H9 (cell line): ENCODE measurements at regions not wholly inside any gene's neighbourhood (a gene's known extent, or its start where the extent isn't known, plus 50 kb on each side); places are given as distances from the start of the nearest gene placed in this dataset.

ENCODE experiments used
- DNase-seq: peaks from one replicate; pipeline ENCODE4 v3.0.0-alpha.2; 2017
- H2AFZ ChIP-seq: one replicate; pipeline ENCODE4 v1.6.1; 2013; ENCODE audit warnings: mild to moderate bottlenecking, low read length, control low read depth, moderate library complexity
- H2AK5ac ChIP-seq: 2 replicates; pipeline ENCODE4 v1.6.1; 2013; ENCODE audit warnings: low read length, control low read depth, mixed read lengths; ENCODE audit not compliant: insufficient read length
- H2BK120ac ChIP-seq: one replicate; pipeline ENCODE4 v1.6.1; 2013; ENCODE audit warnings: low read depth, mild to moderate bottlenecking, low read length, control low read depth, inconsistent platforms; ENCODE audit not compliant: poor library complexity, severe bottlenecking
- H2BK12ac ChIP-seq: 2 replicates; pipeline ENCODE4 v1.6.1; 2013; ENCODE audit warnings: low read length, control low read depth, mixed read lengths, low read depth; ENCODE audit not compliant: insufficient read length
- H2BK15ac ChIP-seq: 2 replicates; pipeline ENCODE4 v1.6.1; 2013; ENCODE audit warnings: low read depth, low read length, control low read depth
- H2BK20ac ChIP-seq: one replicate; pipeline ENCODE4 v1.6.1; 2013; ENCODE audit warnings: low read depth, mild to moderate bottlenecking, low read length, control low read depth, inconsistent platforms; ENCODE audit not compliant: poor library complexity, severe bottlenecking
- H2BK5ac ChIP-seq: 2 replicates; pipeline ENCODE4 v1.6.1; 2013; ENCODE audit warnings: low read length, control low read depth, mixed read lengths; ENCODE audit not compliant: insufficient read length
- H3K14ac ChIP-seq: 2 replicates; pipeline ENCODE4 v1.6.1; 2013; ENCODE audit warnings: low read length, control low read depth; ENCODE audit not compliant: insufficient read depth
- H3K18ac ChIP-seq: 2 replicates; pipeline ENCODE4 v1.6.1; 2013; ENCODE audit warnings: low read depth, mild to moderate bottlenecking, mixed read lengths, low read length, control low read depth; ENCODE audit not compliant: insufficient read length
- H3K23ac ChIP-seq: 2 replicates; pipeline ENCODE4 v1.6.1; 2013; ENCODE audit warnings: low read length, control low read depth, mixed read lengths, low read depth; ENCODE audit not compliant: insufficient read length
- H3K23me2 ChIP-seq: 2 replicates; pipeline ENCODE4 v1.6.1; 2013; ENCODE audit warnings: low read depth, mild to moderate bottlenecking, mixed read lengths, low read length, control low read depth; ENCODE audit not compliant: insufficient read length, poor library complexity, severe bottlenecking
- H3K27ac ChIP-seq: 2 replicates; pipeline ENCODE4 v1.5.1; 2013; ENCODE audit warnings: low read length, control low read depth, mixed read lengths, low read depth; ENCODE audit not compliant: insufficient read length
- H3K27me3 ChIP-seq: 2 replicates; pipeline ENCODE4 v1.6.1; 2013; ENCODE audit warnings: low read length, control low read depth, inconsistent platforms; ENCODE audit not compliant: insufficient read depth
- H3K4ac ChIP-seq: 2 replicates; pipeline ENCODE4 v1.6.1; 2013; ENCODE audit warnings: low read depth, mild to moderate bottlenecking, control low read depth, inconsistent platforms, low read length, moderate library complexity
- H3K4me1 ChIP-seq: 2 replicates; pipeline ENCODE4 v1.6.1; 2013; ENCODE audit warnings: low read length, control low read depth, inconsistent platforms; ENCODE audit not compliant: insufficient read depth
- H3K4me2 ChIP-seq: 2 replicates; pipeline ENCODE4 v1.6.1; 2013; ENCODE audit warnings: low read length, control low read depth, mixed read lengths; ENCODE audit not compliant: insufficient read length, insufficient read depth
- H3K56ac ChIP-seq: 2 replicates; pipeline ENCODE4 v1.6.1; 2013; ENCODE audit warnings: low read depth, mild to moderate bottlenecking, mixed read lengths, low read length, control low read depth; ENCODE audit not compliant: insufficient read length
- H3K79me1 ChIP-seq: 2 replicates; pipeline ENCODE4 v1.6.1; 2013; ENCODE audit warnings: low read depth, mild to moderate bottlenecking, moderate library complexity, low read length, control low read depth, inconsistent platforms; ENCODE audit not compliant: insufficient read depth, poor library complexity, severe bottlenecking
- H3K79me2 ChIP-seq: 2 replicates; pipeline ENCODE4 v1.6.1; 2013; ENCODE audit warnings: low read length, control low read depth, inconsistent platforms; ENCODE audit not compliant: insufficient read depth
- H3K9ac ChIP-seq: 2 replicates; pipeline ENCODE4 v1.6.1; 2013; ENCODE audit warnings: low read length, control low read depth, mixed read lengths; ENCODE audit not compliant: insufficient read length; ENCODE audit errors: extremely low read depth
- H3K9me3 ChIP-seq: one replicate; pipeline ENCODE4 v1.6.1; 2013; ENCODE audit warnings: low read depth, low read length, inconsistent platforms; ENCODE audit not compliant: control insufficient read depth
- H3T11ph ChIP-seq: one replicate; pipeline ENCODE4 v1.6.1; 2013; ENCODE audit warnings: mild to moderate bottlenecking, low read length, control low read depth, inconsistent platforms
- H4K20me1 ChIP-seq: one replicate; pipeline ENCODE4 v1.6.1; 2013; ENCODE audit not compliant: control insufficient read depth, insufficient read length, insufficient read depth
- H4K5ac ChIP-seq: 2 replicates; pipeline ENCODE4 v1.6.1; 2013; ENCODE audit warnings: low read depth, mild to moderate bottlenecking, mixed read lengths, low read length, control low read depth; ENCODE audit not compliant: insufficient read length
- H4K8ac ChIP-seq: replicated peaks from 2 replicates; pipeline ENCODE4 v1.6.1; 2013; ENCODE audit warnings: low read length, control low read depth, mixed read lengths, low read depth; ENCODE audit not compliant: insufficient read length
- H4K91ac ChIP-seq: 2 replicates; pipeline ENCODE4 v1.6.1; 2013; ENCODE audit warnings: low read depth, mild to moderate bottlenecking, moderate library complexity, mixed read lengths, low read length, control low read depth; ENCODE audit not compliant: insufficient read length
- H3K27ac Mint-ChIP-seq, 3 experiments: 2 replicates in 2 of 3; 3 replicates in 1 of 3; pipeline ENCODE4 v1.8.0; 2020 to 2021; ENCODE audit warnings: mixed read lengths in 3 of 3, mild to moderate bottlenecking in 1 of 3, moderate library complexity in 1 of 3
- H3K27me3 Mint-ChIP-seq: 2 replicates; pipeline ENCODE4 v1.8.0; 2021; ENCODE audit warnings: low read depth, mild to moderate bottlenecking, moderate library complexity, mixed read lengths
- H3K36me3 Mint-ChIP-seq, 3 experiments: 2 replicates in 2 of 3; 3 replicates in 1 of 3; pipeline ENCODE4 v1.8.0; 2020 to 2021; ENCODE audit warnings: low read depth in 3 of 3, mixed read lengths in 3 of 3; ENCODE audit not compliant: insufficient read depth in 1 of 3
- H3K4me1 Mint-ChIP-seq, 2 experiments: 2 replicates each; pipeline ENCODE4 v1.8.0; 2020; ENCODE audit warnings: mixed read lengths in 2 of 2
- H3K4me3 Mint-ChIP-seq, 2 experiments: 2 replicates in 1 of 2; 3 replicates in 1 of 2; pipeline ENCODE4 v1.8.0; 2020 to 2021; ENCODE audit warnings: mild to moderate bottlenecking in 2 of 2, mixed read lengths in 2 of 2, moderate library complexity in 1 of 2
- H3K9me3 Mint-ChIP-seq, 2 experiments: 2 replicates in 1 of 2; 3 replicates in 1 of 2; pipeline ENCODE4 v1.8.0; 2020; ENCODE audit warnings: mild to moderate bottlenecking in 2 of 2, mixed read lengths in 2 of 2, moderate library complexity in 1 of 2
- WGBS: extraction: QIAGEN DNeasy Blood & Tissue Kit; methylation state at CpG from one replicate; pipeline ENCODE4 v1.1.7; 2013; ENCODE audit warnings: missing lambda C conversion rate, low lambda C conversion rate, mixed read lengths; ENCODE audit not compliant: insufficient read length; ENCODE audit errors: extremely low coverage; 5-methylcytosine and 5-hydroxymethylcytosine counted together
- TF ChIP-seq, protein P1 (sequence below): fragments of 200-600 bp; sonication (generic); conservative IDR thresholded peaks from 3 replicates; pipeline ENCODE4 v1.8.0; 2021; ENCODE audit warnings: antibody characterized with exemption, mild to moderate bottlenecking

GRCh38 chr18:75504469-75504868, 77.0 kb upstream of the SMIM21 start:
- WGBS = no CpG with 5 or more reads among the region's 7 CpGs
- H3K18ac ChIP-seq = no peak overlapping the region
- no peaks in the 10 kb centered on the region for H3K23me2 ChIP-seq
- no peak overlapping the region for H3K23ac ChIP-seq
- no peaks in the 10 kb centered on the region for H4K20me1 ChIP-seq
- Mint-ChIP-seq H3K4me1 (no peaks in the 10 kb centered on the region), H3K9me3 (no peaks in the 10 kb centered on the region), H3K4me3 (no peak overlapping the region), H3K36me3 (no peaks in the 10 kb centered on the region), H3K27ac (no peak overlapping the region), H3K27me3 (no peaks in the 10 kb centered on the region)
- H3K27me3 ChIP-seq = no peaks in the 10 kb centered on the region
- no peak overlapping the region for H3K27ac ChIP-seq
- no peak overlapping the region for H2BK12ac ChIP-seq
- no peak overlapping the region for H2BK120ac ChIP-seq
- no peak overlapping the region for H2BK20ac ChIP-seq
- DNase-seq = no peak
- no peaks in the 10 kb centered on the region for H3K79me1 ChIP-seq
- H2BK15ac ChIP-seq = no peak overlapping the region
- no peak overlapping the region for H4K5ac ChIP-seq
- no peak overlapping the region for H3K14ac ChIP-seq
- no peak overlapping the region for H2AFZ ChIP-seq
- H3K4ac ChIP-seq = no peak overlapping the region
- no peaks in the 10 kb centered on the region for H3K9me3 ChIP-seq
- H4K8ac ChIP-seq = no peak overlapping the region
- no peak overlapping the region for H4K91ac ChIP-seq
- H3K4me2 ChIP-seq = no peak overlapping the region
- H2BK5ac ChIP-seq = no peak overlapping the region
- H3K9ac ChIP-seq = no peak overlapping the region
- H2AK5ac ChIP-seq = no peak overlapping the region
- no peak overlapping the region for H3K56ac ChIP-seq
- H3K79me2 ChIP-seq = no peaks in the 10 kb centered on the region
- TF ChIP-seq, protein P1, sequence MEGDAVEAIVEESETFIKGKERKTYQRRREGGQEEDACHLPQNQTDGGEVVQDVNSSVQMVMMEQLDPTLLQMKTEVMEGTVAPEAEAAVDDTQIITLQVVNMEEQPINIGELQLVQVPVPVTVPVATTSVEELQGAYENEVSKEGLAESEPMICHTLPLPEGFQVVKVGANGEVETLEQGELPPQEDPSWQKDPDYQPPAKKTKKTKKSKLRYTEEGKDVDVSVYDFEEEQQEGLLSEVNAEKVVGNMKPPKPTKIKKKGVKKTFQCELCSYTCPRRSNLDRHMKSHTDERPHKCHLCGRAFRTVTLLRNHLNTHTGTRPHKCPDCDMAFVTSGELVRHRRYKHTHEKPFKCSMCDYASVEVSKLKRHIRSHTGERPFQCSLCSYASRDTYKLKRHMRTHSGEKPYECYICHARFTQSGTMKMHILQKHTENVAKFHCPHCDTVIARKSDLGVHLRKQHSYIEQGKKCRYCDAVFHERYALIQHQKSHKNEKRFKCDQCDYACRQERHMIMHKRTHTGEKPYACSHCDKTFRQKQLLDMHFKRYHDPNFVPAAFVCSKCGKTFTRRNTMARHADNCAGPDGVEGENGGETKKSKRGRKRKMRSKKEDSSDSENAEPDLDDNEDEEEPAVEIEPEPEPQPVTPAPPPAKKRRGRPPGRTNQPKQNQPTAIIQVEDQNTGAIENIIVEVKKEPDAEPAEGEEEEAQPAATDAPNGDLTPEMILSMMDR = no peak
- no peaks in the 10 kb centered on the region for H3K4me1 ChIP-seq
- H3T11ph ChIP-seq = no peak overlapping the region
